PC-3 (cell line): ENCODE measurements at regions not wholly inside any gene's neighbourhood (a gene's known extent, or its start where the extent isn't known, plus 50 kb on each side); places are given as distances from the start of the nearest gene placed in this dataset.

Experiments used
- EZH2phosphoT487 ChIP-seq: fragments of 300-600 bp; sonication (generic); IDR thresholded peaks from 2 replicates; pipeline ENCODE4 v1.6.1; 2018; ENCODE audit warnings: mild to moderate bottlenecking, antibody characterized with exemption, low read length, borderline replicate concordance
- TF ChIP-seq, protein P1 (sequence below): fragments of 300-600 bp; sonication (generic); conservative IDR thresholded peaks from 2 replicates; pipeline ENCODE4 v1.5.1; 2017; ENCODE audit warnings: antibody characterized with exemption, low read depth, mild to moderate bottlenecking, low read length

DNA sequence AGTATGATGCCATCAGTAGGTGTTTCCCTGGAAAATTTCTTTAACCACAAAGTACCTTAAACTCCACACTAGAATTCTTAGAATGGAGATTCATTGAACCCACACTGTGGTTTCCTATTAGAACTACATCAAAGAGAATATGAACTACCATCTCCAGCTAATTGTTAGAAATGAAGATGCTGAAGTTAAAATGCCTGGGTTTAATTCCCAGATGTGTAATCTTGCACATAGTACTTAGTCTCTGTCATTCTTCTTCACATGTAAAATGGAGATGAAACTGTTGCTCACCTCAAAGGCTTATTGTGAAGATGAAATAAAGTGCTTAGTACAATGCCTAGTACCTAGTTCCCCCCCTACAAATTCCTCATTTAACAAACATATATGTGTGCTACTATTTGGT, 303.3 kb upstream of the CCNG1 start:
- no peak for TF ChIP-seq EZH2phosphoT487
- TF ChIP-seq, protein P1, sequence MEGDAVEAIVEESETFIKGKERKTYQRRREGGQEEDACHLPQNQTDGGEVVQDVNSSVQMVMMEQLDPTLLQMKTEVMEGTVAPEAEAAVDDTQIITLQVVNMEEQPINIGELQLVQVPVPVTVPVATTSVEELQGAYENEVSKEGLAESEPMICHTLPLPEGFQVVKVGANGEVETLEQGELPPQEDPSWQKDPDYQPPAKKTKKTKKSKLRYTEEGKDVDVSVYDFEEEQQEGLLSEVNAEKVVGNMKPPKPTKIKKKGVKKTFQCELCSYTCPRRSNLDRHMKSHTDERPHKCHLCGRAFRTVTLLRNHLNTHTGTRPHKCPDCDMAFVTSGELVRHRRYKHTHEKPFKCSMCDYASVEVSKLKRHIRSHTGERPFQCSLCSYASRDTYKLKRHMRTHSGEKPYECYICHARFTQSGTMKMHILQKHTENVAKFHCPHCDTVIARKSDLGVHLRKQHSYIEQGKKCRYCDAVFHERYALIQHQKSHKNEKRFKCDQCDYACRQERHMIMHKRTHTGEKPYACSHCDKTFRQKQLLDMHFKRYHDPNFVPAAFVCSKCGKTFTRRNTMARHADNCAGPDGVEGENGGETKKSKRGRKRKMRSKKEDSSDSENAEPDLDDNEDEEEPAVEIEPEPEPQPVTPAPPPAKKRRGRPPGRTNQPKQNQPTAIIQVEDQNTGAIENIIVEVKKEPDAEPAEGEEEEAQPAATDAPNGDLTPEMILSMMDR, result no peak
